ENCODE measurements at regions not wholly inside any gene's neighbourhood (a gene's known extent, or its start where the extent isn't known, plus 50 kb on each side); places are given as distances from the start of the nearest gene placed in this dataset.
A peak's percentile ranks its signal among the peaks of the same experiment; 100 is the strongest.
"Not testable (repeated sequence)": the region's sequence is repeated elsewhere in the genome, so short reads cannot be mapped to it uniquely, and the experiment has no call there.

DNA sequence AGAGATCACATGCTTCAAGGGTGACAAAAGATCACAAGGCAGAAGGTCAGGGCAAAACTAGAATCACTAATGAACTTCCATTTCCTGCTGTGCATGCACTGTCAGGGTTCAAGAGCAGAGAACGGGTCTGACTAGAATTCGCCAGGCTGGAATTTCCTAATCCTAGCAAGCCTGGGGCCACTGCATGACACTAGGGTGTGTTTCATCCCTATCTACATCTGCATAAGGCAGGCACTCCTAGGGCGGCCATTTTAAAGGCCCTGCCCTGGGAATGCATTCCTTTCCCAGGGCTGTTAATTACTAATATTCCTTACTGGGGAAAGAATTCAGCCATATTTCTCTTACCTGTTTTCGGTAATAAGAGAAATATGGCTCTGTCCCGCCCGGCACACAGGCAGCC, 734.1 kb downstream of the TFAP2A start:
- H4K12ac ChIP-seq (ENCODE audit: low read depth, low read length); H2BK12ac ChIP-seq (ENCODE audit: low read length); H3K4me2 ChIP-seq (ENCODE audit: low read length); H3K4ac ChIP-seq (ENCODE audit: low read depth, low read length); H3K9me3 ChIP-seq (ENCODE audit: insufficient read depth, low read depth, low read length); H3K18ac ChIP-seq (ENCODE audit: low read length); DNase-seq; H4K8ac ChIP-seq (ENCODE audit: low read depth, low read length); H2AK5ac ChIP-seq (ENCODE audit: low read length); H3K14ac ChIP-seq (ENCODE audit: low read length); H3K9ac ChIP-seq (ENCODE audit: low read length); H3K36me3 ChIP-seq (ENCODE audit: control insufficient read depth in 1 of 2, insufficient read depth in 2 of 2, low read length in 2 of 2); H2BK5ac ChIP-seq (ENCODE audit: low read depth, low read length, poor library complexity); H3K27ac ChIP-seq (ENCODE audit: low read depth, low read length); H3K27me3 ChIP-seq (ENCODE audit: insufficient read depth, low read length); H3K79me1 ChIP-seq (ENCODE audit: low read length); H3K4me3 ChIP-seq (ENCODE audit: low read depth, low read length); H3K79me2 ChIP-seq (ENCODE audit: control insufficient read depth, insufficient read depth, low read length, poor library complexity); H3K23ac ChIP-seq (ENCODE audit: low read length); H4K91ac ChIP-seq (ENCODE audit: low read depth, low read length); H2BK120ac ChIP-seq (ENCODE audit: insufficient read depth, low read length, poor library complexity); H3K4me1 ChIP-seq (ENCODE audit: control insufficient read depth in 1 of 2, insufficient read depth in 2 of 2, low read length in 2 of 2); H2AFZ ChIP-seq (ENCODE audit: insufficient read depth, low read length, poor library complexity): not testable (repeated sequence)
- no CpG with 5 or more reads among the region's 6 CpGs for WGBS (ENCODE audit: extremely low coverage, insufficient coverage, insufficient read length)

DNA sequence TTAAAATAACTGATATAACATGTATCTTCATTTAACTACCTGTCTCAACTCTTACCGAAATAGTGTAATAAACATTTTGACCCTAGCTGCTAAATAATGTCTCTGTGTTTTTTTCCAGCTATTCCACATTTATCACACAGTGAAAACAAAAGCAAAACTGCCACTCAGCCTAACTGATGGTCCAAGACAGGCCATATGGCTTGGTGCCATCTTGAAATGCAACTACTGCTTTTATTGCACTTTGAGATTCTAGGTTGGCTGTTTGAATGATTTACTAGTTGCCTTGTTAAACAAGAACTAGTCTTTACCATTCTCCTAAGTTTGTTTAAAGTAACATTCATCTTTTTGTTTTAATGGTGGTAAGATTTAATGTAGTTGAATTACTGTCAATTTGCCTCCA, 739.8 kb downstream of the TFAP2A start:
- no peaks in the 10 kb centered on the region for H3K27me3 ChIP-seq (ENCODE audit: insufficient read depth, low read length)
- H4K8ac ChIP-seq (ENCODE audit: low read depth, low read length): no peak overlapping the region
- WGBS (ENCODE audit: extremely low coverage, insufficient coverage, insufficient read length): no CpG with 5 or more reads among the region's 1 CpG
- no peaks in the 10 kb centered on the region for H3K9me3 ChIP-seq (ENCODE audit: insufficient read depth, low read depth, low read length)
- H2BK120ac ChIP-seq (ENCODE audit: insufficient read depth, low read length, poor library complexity): no peak overlapping the region
- no peaks in the 10 kb centered on the region for H3K4me1 ChIP-seq (ENCODE audit: control insufficient read depth in 1 of 2, insufficient read depth in 2 of 2, low read length in 2 of 2)
- no peak overlapping the region for H3K27ac ChIP-seq (ENCODE audit: low read depth, low read length)
- no peak overlapping the region for H2BK12ac ChIP-seq (ENCODE audit: low read length)
- H2AK5ac ChIP-seq (ENCODE audit: low read length): no peak overlapping the region
- no peak overlapping the region for H2AFZ ChIP-seq (ENCODE audit: insufficient read depth, low read length, poor library complexity)
- no peak overlapping the region for H4K12ac ChIP-seq (ENCODE audit: low read depth, low read length)
- no peaks in the 10 kb centered on the region for H3K79me1 ChIP-seq (ENCODE audit: low read length)
- no peak overlapping the region for H3K4ac ChIP-seq (ENCODE audit: low read depth, low read length)
- H3K23ac ChIP-seq (ENCODE audit: low read length): no peak overlapping the region
- no peak overlapping the region for H3K4me3 ChIP-seq (ENCODE audit: low read depth, low read length)
- H4K91ac ChIP-seq (ENCODE audit: low read depth, low read length): no peak overlapping the region
- DNase-seq: no peak
- no peak overlapping the region for H2BK5ac ChIP-seq (ENCODE audit: low read depth, low read length, poor library complexity)
- no peak overlapping the region for H3K4me2 ChIP-seq (ENCODE audit: low read length)
- H3K14ac ChIP-seq (ENCODE audit: low read length): no peak overlapping the region
- H3K9ac ChIP-seq (ENCODE audit: low read length): no peak overlapping the region
- no peak overlapping the region for H3K18ac ChIP-seq (ENCODE audit: low read length)
- no peaks in the 10 kb centered on the region for H3K36me3 ChIP-seq (ENCODE audit: control insufficient read depth in 1 of 2, insufficient read depth in 2 of 2, low read length in 2 of 2)
- H3K79me2 ChIP-seq (ENCODE audit: control insufficient read depth, insufficient read depth, low read length, poor library complexity): no peaks in the 10 kb centered on the region

DNA sequence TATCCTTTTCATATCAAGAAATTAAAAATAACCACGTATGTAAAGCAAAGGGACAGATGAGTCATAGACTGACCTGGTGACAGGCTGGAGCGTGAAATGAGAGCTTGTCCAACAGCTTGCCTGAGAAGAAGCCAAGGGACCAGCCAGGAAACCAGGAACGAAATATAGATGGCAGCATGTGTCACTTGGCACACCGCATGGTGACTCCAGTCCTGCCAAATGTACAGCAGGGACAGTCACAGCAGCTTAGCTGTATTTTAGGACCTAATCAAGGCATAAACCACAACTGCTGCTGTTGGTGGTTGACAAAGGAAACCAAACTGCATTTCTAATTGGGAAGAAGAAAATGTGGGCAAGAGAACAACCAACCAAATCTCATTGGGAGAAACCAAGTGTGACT, 755.0 kb downstream of the TFAP2A start:
- Histone ChIP-seq H3K18ac (ENCODE audit: low read length) (no peak overlapping the region), H2BK5ac (ENCODE audit: low read depth, low read length, poor library complexity) (no peak overlapping the region), H3K4ac (ENCODE audit: low read depth, low read length) (no peak overlapping the region), H3K4me2 (ENCODE audit: low read length) (no peak overlapping the region), H3K9ac (ENCODE audit: low read length) (no peak overlapping the region), H3K27ac (ENCODE audit: low read depth, low read length) (no peak overlapping the region), H3K79me1 (ENCODE audit: low read length) (no peaks in the 10 kb centered on the region), H2AFZ (ENCODE audit: insufficient read depth, low read length, poor library complexity) (no peak overlapping the region), H3K27me3 (ENCODE audit: insufficient read depth, low read length) (no peaks in the 10 kb centered on the region), H3K14ac (ENCODE audit: low read length) (no peak overlapping the region), H4K8ac (ENCODE audit: low read depth, low read length) (no peak overlapping the region), H3K9me3 (ENCODE audit: insufficient read depth, low read depth, low read length) (no peaks in the 10 kb centered on the region), H3K79me2 (ENCODE audit: control insufficient read depth, insufficient read depth, low read length, poor library complexity) (no peaks in the 10 kb centered on the region), H3K4me3 (ENCODE audit: low read depth, low read length) (no peak overlapping the region), H2AK5ac (ENCODE audit: low read length) (no peak overlapping the region), H2BK12ac (ENCODE audit: low read length) (no peak overlapping the region), H4K12ac (ENCODE audit: low read depth, low read length) (no peak overlapping the region), H3K23ac (ENCODE audit: low read length) (no peak overlapping the region), H2BK120ac (ENCODE audit: insufficient read depth, low read length, poor library complexity) (no peak overlapping the region), H3K36me3 (ENCODE audit: control insufficient read depth in 1 of 2, insufficient read depth in 2 of 2, low read length in 2 of 2) (no peaks in the 10 kb centered on the region), H3K4me1 (ENCODE audit: control insufficient read depth in 1 of 2, insufficient read depth in 2 of 2, low read length in 2 of 2) (no peaks in the 10 kb centered on the region), H4K91ac (ENCODE audit: low read depth, low read length) (no peak overlapping the region)
- WGBS (ENCODE audit: extremely low coverage, insufficient coverage, insufficient read length): no CpG with 5 or more reads among the region's 4 CpGs
- peak in 1 of 2 donors; percentile 37 for DNase-seq

DNA sequence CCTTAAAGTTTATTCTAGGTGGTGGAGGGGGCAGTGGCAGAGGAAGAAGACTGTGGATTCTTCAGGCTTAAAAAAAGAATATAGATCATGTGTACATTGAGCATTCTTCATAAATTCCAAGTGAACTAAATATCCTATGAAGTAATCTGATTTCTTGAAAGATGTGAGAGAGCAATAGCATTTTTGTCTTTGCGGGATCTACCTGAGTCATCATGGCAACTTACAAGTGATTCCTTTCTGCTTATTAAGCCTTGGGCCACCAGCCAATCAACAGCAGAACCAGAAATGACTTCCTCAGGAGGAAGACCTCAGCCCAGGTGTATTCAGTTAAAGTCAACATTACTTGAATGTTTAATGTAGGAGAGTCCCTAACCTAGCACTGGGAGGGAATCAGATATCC, 756.9 kb downstream of the TFAP2A start:
- H4K12ac ChIP-seq (ENCODE audit: low read depth, low read length): no peak overlapping the region
- H4K8ac ChIP-seq (ENCODE audit: low read depth, low read length): no peak overlapping the region
- H3K9ac ChIP-seq (ENCODE audit: low read length): no peak overlapping the region
- no peak overlapping the region for H3K27ac ChIP-seq (ENCODE audit: low read depth, low read length)
- H4K91ac ChIP-seq (ENCODE audit: low read depth, low read length): no peak overlapping the region
- H2BK120ac ChIP-seq (ENCODE audit: insufficient read depth, low read length, poor library complexity): no peak overlapping the region
- DNase-seq: peak; percentile 71 to 90
- H3K27me3 ChIP-seq (ENCODE audit: insufficient read depth, low read length): no peaks in the 10 kb centered on the region
- H2BK12ac ChIP-seq (ENCODE audit: low read length): no peak overlapping the region
- H3K9me3 ChIP-seq (ENCODE audit: insufficient read depth, low read depth, low read length): no peaks in the 10 kb centered on the region
- WGBS (ENCODE audit: extremely low coverage, insufficient coverage, insufficient read length): no CpG with 5 or more reads among the region's 1 CpG
- no peak overlapping the region for H3K4ac ChIP-seq (ENCODE audit: low read depth, low read length)
- H3K36me3 ChIP-seq (ENCODE audit: control insufficient read depth in 1 of 2, insufficient read depth in 2 of 2, low read length in 2 of 2): peaks cover 0 to under 1% of the 10 kb centered on the region in 2 experiments
- H3K79me1 ChIP-seq (ENCODE audit: low read length): no peaks in the 10 kb centered on the region
- no peak overlapping the region for H2BK5ac ChIP-seq (ENCODE audit: low read depth, low read length, poor library complexity)
- no peak overlapping the region for H2AK5ac ChIP-seq (ENCODE audit: low read length)
- no peak overlapping the region for H3K4me2 ChIP-seq (ENCODE audit: low read length)
- H3K4me3 ChIP-seq (ENCODE audit: low read depth, low read length): no peak overlapping the region
- H3K14ac ChIP-seq (ENCODE audit: low read length): no peak overlapping the region
- no peaks in the 10 kb centered on the region for H3K4me1 ChIP-seq (ENCODE audit: control insufficient read depth in 1 of 2, insufficient read depth in 2 of 2, low read length in 2 of 2)
- H3K79me2 ChIP-seq (ENCODE audit: control insufficient read depth, insufficient read depth, low read length, poor library complexity): no peaks in the 10 kb centered on the region
- H2AFZ ChIP-seq (ENCODE audit: insufficient read depth, low read length, poor library complexity): no peak overlapping the region
- H3K23ac ChIP-seq (ENCODE audit: low read length): no peak overlapping the region
- H3K18ac ChIP-seq (ENCODE audit: low read length): no peak overlapping the region
